ENCODE measurements at regions not wholly inside any gene's neighbourhood (a gene's known extent, or its start where the extent isn't known, plus 50 kb on each side); places are given as distances from the start of the nearest gene placed in this dataset.

GRCh38 chr7:79786187-79786586 lies 332.7 kb upstream of the MAGI2 start:
- CTCF ChIA-PET, result no interaction called here
- POLR2A ChIA-PET, result no interaction called here
- TF ChIP-seq, protein P1, sequence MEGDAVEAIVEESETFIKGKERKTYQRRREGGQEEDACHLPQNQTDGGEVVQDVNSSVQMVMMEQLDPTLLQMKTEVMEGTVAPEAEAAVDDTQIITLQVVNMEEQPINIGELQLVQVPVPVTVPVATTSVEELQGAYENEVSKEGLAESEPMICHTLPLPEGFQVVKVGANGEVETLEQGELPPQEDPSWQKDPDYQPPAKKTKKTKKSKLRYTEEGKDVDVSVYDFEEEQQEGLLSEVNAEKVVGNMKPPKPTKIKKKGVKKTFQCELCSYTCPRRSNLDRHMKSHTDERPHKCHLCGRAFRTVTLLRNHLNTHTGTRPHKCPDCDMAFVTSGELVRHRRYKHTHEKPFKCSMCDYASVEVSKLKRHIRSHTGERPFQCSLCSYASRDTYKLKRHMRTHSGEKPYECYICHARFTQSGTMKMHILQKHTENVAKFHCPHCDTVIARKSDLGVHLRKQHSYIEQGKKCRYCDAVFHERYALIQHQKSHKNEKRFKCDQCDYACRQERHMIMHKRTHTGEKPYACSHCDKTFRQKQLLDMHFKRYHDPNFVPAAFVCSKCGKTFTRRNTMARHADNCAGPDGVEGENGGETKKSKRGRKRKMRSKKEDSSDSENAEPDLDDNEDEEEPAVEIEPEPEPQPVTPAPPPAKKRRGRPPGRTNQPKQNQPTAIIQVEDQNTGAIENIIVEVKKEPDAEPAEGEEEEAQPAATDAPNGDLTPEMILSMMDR (IDR thresholded peaks at IDR 0.05; ENCODE audit: control extremely low read depth, extremely low read depth, low read depth, missing control alignments), result no peak
- DNase-seq (ENCODE audit: extremely low spot score), result no peak

DNA sequence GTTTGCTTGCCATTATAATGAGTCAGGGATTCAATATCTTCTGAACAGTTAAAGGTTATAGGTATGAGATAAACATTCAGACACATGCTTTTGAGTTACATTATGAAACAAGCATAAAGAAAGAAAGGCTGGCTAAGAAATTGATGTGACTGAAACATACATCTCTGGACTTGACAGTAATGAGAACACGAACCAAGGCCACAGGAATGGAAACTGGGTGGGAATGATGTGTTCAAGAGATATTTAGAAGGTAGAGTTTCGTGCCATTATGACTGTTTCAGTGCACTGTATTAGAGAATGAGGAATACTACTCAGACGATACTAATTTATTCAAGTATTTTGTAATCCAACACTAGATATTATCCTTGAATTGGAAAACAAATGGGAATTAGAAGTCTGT lies 332.1 kb upstream of the MAGI2 start:
- TF ChIP-seq, protein P1 (IDR thresholded peaks at IDR 0.05; ENCODE audit: control extremely low read depth, extremely low read depth, low read depth, missing control alignments), result no peak
- POLR2A ChIA-PET, result no interaction called here
- CTCF ChIA-PET, result no interaction called here
- DNase-seq (ENCODE audit: extremely low spot score), result no peak

GRCh38 chr7:79782906-79783305 lies 329.4 kb upstream of the MAGI2 start:
- no peak for DNase-seq (ENCODE audit: extremely low spot score)
- TF ChIP-seq, protein P1 (IDR thresholded peaks at IDR 0.05; ENCODE audit: control extremely low read depth, extremely low read depth, low read depth, missing control alignments), result no peak
- POLR2A ChIA-PET, result no interaction called here
- CTCF ChIA-PET, result no interaction called here

DNA sequence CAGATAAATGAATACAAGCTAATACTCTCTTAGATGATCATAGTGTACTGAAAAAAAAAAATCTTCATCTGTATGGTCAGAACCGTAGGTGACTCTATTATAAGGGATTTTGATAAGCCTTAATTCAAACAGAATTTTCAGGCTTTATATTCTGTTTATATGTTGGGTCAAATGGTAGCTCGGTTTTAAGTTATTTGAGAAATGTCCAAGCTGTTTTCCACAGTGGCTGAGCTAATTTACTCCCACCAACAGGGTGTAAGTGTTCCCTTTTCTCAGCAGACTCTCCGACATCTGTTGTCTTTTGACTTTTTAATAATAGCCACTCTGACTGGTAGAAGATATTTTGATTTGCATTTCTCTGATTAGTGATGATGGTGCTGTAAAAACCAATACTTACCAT lies 328.8 kb upstream of the MAGI2 start:
- CTCF ChIA-PET, result no interaction called here
- TF ChIP-seq, protein P1 (IDR thresholded peaks at IDR 0.05; ENCODE audit: control extremely low read depth, extremely low read depth, low read depth, missing control alignments), result no peak
- POLR2A ChIA-PET, result no interaction called here
- DNase-seq (ENCODE audit: extremely low spot score), result no peak

GRCh38 chr7:79781716-79782115 lies 328.2 kb upstream of the MAGI2 start:
- DNase-seq (ENCODE audit: extremely low spot score), result no peak
- POLR2A ChIA-PET, result no interaction called here
- CTCF ChIA-PET, result no interaction called here

GRCh38 chr7:79778786-79779770 lies 325.6 kb upstream of the MAGI2 start:
- ChIA-PET CTCF (interaction anchor here (1.2 kb wide), 1 partner anchor 27 kb away, joined by 3 read pairs; no protein-coding TSS in a partner anchor), POLR2A (no interaction called here)
- TF ChIP-seq, protein P1 (IDR thresholded peaks at IDR 0.05; ENCODE audit: control extremely low read depth, extremely low read depth, low read depth, missing control alignments), result no peak
- no peak for DNase-seq (ENCODE audit: extremely low spot score)

More at GRCh38 chr7:79781716-79782115, 328.2 kb upstream of the MAGI2 start:
- TF ChIP-seq, protein P1 (IDR thresholded peaks at IDR 0.05; ENCODE audit: control extremely low read depth, extremely low read depth, low read depth, missing control alignments), result no peak
